Cardiac fibroblast (primary cell): ENCODE measurements at regions not wholly inside any gene's neighbourhood (a gene's known extent, or its start where the extent isn't known, plus 50 kb on each side); places are given as distances from the start of the nearest gene placed in this dataset.
A peak's percentile ranks its signal among the peaks of the same experiment; 100 is the strongest.

ENCODE experiments used
- DNase-seq, 2 donors: peaks; one replicate each; pipeline versions ENCODE4 v3.0.0 to v3.0.0-alpha.2; 2010; ENCODE audit warnings: low read depth in 2 of 2
- H3K4me3 ChIP-seq, 2 donors: replicated peaks in 1 of 2; 1 replicate in 1 of 2; 2 replicates in 1 of 2; pipeline ENCODE4 v1.5.1; 2011; ENCODE audit warnings: low read depth in 2 of 2, low read length in 2 of 2, mild to moderate bottlenecking in 2 of 2, moderate library complexity in 1 of 2
- CTCF ChIP-seq: IDR thresholded peaks from one replicate; pipeline ENCODE4 v1.5.1; 2011; ENCODE audit warnings: low read depth, mild to moderate bottlenecking, low read length, inconsistent platforms

- no peak for TF ChIP-seq CTCF
- no peak for DNase-seq
These were observed 353.7 kb downstream of the GASK1B start for GRCh38 chr4:157818946-157819692.

GRCh38 chr4:157810137-157810774 lies 362.6 kb downstream of the GASK1B start:
- no peak overlapping the region for H3K4me3 ChIP-seq
- no peak for TF ChIP-seq CTCF
- DNase-seq = no peak

More at GRCh38 chr4:157818946-157819692, 353.7 kb downstream of the GASK1B start:
- no peak overlapping the region for H3K4me3 ChIP-seq

GRCh38 chr4:157808796-157809383 lies 363.9 kb downstream of the GASK1B start:
- TF ChIP-seq CTCF = no peak
- DNase-seq = no peak
- H3K4me3 ChIP-seq = no peak overlapping the region

- no peak for TF ChIP-seq CTCF
- no peak for DNase-seq
- H3K4me3 ChIP-seq = no peak overlapping the region
These were observed 366.6 kb downstream of the GASK1B start for GRCh38 chr4:157806184-157806583.

GRCh38 chr4:157804986-157805385 lies 367.8 kb downstream of the GASK1B start:
- DNase-seq = peak; percentile 6 to 12
- H3K4me3 ChIP-seq = no peak overlapping the region
- TF ChIP-seq CTCF = peak; percentile 21

GRCh38 chr4:157803845-157804521 lies 368.8 kb downstream of the GASK1B start:
- DNase-seq = no peak
- no peak for TF ChIP-seq CTCF

More at GRCh38 chr4:157803845-157804521, 368.8 kb downstream of the GASK1B start:
- H3K4me3 ChIP-seq = no peak overlapping the region
